ENCODE measurements at regions not wholly inside any gene's neighbourhood (a gene's known extent, or its start where the extent isn't known, plus 50 kb on each side); places are given as distances from the start of the nearest gene placed in this dataset.

DNA sequence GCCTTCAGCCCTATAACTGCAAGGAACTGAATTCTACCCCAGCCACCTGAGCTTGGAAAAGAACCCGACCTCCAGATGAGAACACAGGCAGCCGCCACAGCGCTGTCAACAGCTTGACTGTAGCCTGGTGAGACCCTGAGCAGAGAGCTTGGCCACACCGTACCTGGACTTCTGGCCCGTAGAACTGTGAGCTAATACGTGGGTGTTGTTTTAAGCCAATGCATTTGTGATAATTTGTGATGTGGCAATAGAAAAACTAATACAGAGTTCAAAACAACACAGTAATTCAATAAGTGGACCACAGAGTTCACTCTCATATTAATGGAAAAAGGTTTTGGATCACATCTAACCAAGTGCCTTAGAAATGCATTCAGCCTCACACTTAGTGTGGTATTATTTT lies 96.6 kb upstream of the TBL1X start:
- TF ChIP-seq EZH2 (IDR thresholded peaks at IDR 0.05; ENCODE audit: low read length): no peak
- TF ChIP-seq, protein P1, sequence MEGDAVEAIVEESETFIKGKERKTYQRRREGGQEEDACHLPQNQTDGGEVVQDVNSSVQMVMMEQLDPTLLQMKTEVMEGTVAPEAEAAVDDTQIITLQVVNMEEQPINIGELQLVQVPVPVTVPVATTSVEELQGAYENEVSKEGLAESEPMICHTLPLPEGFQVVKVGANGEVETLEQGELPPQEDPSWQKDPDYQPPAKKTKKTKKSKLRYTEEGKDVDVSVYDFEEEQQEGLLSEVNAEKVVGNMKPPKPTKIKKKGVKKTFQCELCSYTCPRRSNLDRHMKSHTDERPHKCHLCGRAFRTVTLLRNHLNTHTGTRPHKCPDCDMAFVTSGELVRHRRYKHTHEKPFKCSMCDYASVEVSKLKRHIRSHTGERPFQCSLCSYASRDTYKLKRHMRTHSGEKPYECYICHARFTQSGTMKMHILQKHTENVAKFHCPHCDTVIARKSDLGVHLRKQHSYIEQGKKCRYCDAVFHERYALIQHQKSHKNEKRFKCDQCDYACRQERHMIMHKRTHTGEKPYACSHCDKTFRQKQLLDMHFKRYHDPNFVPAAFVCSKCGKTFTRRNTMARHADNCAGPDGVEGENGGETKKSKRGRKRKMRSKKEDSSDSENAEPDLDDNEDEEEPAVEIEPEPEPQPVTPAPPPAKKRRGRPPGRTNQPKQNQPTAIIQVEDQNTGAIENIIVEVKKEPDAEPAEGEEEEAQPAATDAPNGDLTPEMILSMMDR (optimal IDR thresholded peaks at IDR 0.05 in 1 of 3, IDR thresholded peaks at IDR 0.05 in 1 of 3, conservative IDR thresholded peaks at IDR 0.05 in 1 of 3; ENCODE audit: extremely low read depth in 1 of 3, insufficient read depth in 2 of 3, low read length in 3 of 3): no peak
- no peak for FAIRE-seq

GRCh38 chrX:9369802-9370291 lies 95.0 kb upstream of the TBL1X start:
- Histone ChIP-seq H3K9me1 (ENCODE audit: control insufficient read depth, extremely low read depth, insufficient read depth, low read length) (no peaks in the 10 kb centered on the region), H3K4me2 (ENCODE audit: control insufficient read depth, extremely low read depth, insufficient read depth, low read depth, low read length) (no peak overlapping the region), H3K36me3 (ENCODE audit: control insufficient read depth in 2 of 2, extremely low read depth in 1 of 2, insufficient read depth in 2 of 2, low read length in 2 of 2) (no peaks in the 10 kb centered on the region), H2AFZ (ENCODE audit: control insufficient read depth, low read length) (no peak overlapping the region), H3K27me3 (ENCODE audit: control insufficient read depth, extremely low read depth, insufficient read depth, low read length) (peaks cover 2% of the 10 kb centered on the region), H3K27ac (ENCODE audit: control insufficient read depth, insufficient read depth, low read length) (no peak overlapping the region), H3K9me3 (ENCODE audit: control insufficient read depth, low read depth, low read length) (no peaks in the 10 kb centered on the region), H4K20me1 (ENCODE audit: control insufficient read depth, extremely low read depth, insufficient read depth, low read length) (no peaks in the 10 kb centered on the region), H3K4me3 (ENCODE audit: control insufficient read depth in 2 of 3, extremely low read depth in 1 of 3, insufficient read depth in 2 of 3, low read depth in 1 of 3, low read length in 3 of 3) (no peak overlapping the region), H3K4me1 (ENCODE audit: control insufficient read depth, extremely low read depth, insufficient read depth, low read length) (no peaks in the 10 kb centered on the region), H3K79me2 (ENCODE audit: control insufficient read depth, insufficient read depth, low read length) (no peaks in the 10 kb centered on the region), H3K9ac (ENCODE audit: control insufficient read depth, extremely low read depth, insufficient read depth, low read length) (no peak overlapping the region)
- dilution Hi-C loops (cut with MboI; ENCODE audit: extremely low pct_ligation_motif_present, low sequenced_read_pairs): no loop called here
- FAIRE-seq (no peak), DNase-seq (ENCODE audit: low read depth, low spot score) (no peak)
- TF ChIP-seq, protein P1 (optimal IDR thresholded peaks at IDR 0.05 in 1 of 3, IDR thresholded peaks at IDR 0.05 in 1 of 3, conservative IDR thresholded peaks at IDR 0.05 in 1 of 3; ENCODE audit: extremely low read depth in 1 of 3, insufficient read depth in 2 of 3, low read length in 3 of 3): no peak
- TF ChIP-seq EZH2 (IDR thresholded peaks at IDR 0.05; ENCODE audit: low read length): no peak

More for the DNA sequence above, 96.6 kb upstream of the TBL1X start:
- Histone ChIP-seq H3K27ac (ENCODE audit: control insufficient read depth, insufficient read depth, low read length) (no peak overlapping the region), H3K36me3 (ENCODE audit: control insufficient read depth in 2 of 2, extremely low read depth in 1 of 2, insufficient read depth in 2 of 2, low read length in 2 of 2) (no peaks in the 10 kb centered on the region), H3K9ac (ENCODE audit: control insufficient read depth, extremely low read depth, insufficient read depth, low read length) (no peak overlapping the region), H3K4me3 (ENCODE audit: control insufficient read depth in 2 of 3, extremely low read depth in 1 of 3, insufficient read depth in 2 of 3, low read depth in 1 of 3, low read length in 3 of 3) (no peak overlapping the region), H3K4me1 (ENCODE audit: control insufficient read depth, extremely low read depth, insufficient read depth, low read length) (no peaks in the 10 kb centered on the region), H2AFZ (ENCODE audit: control insufficient read depth, low read length) (no peak overlapping the region), H4K20me1 (ENCODE audit: control insufficient read depth, extremely low read depth, insufficient read depth, low read length) (no peaks in the 10 kb centered on the region), H3K9me3 (ENCODE audit: control insufficient read depth, low read depth, low read length) (no peaks in the 10 kb centered on the region), H3K79me2 (ENCODE audit: control insufficient read depth, insufficient read depth, low read length) (no peaks in the 10 kb centered on the region), H3K9me1 (ENCODE audit: control insufficient read depth, extremely low read depth, insufficient read depth, low read length) (no peaks in the 10 kb centered on the region), H3K27me3 (ENCODE audit: control insufficient read depth, extremely low read depth, insufficient read depth, low read length) (peaks cover 2% of the 10 kb centered on the region), H3K4me2 (ENCODE audit: control insufficient read depth, extremely low read depth, insufficient read depth, low read depth, low read length) (no peak overlapping the region)
- no peak for DNase-seq (ENCODE audit: low read depth, low spot score)
- dilution Hi-C loops (cut with MboI; ENCODE audit: extremely low pct_ligation_motif_present, low sequenced_read_pairs): no loop called here

All from keratinocyte (primary cell).